Choroid plexus epithelial cell (primary cell): ENCODE measurements at regions not wholly inside any gene's neighbourhood (a gene's known extent, or its start where the extent isn't known, plus 50 kb on each side); places are given as distances from the start of the nearest gene placed in this dataset.

Source experiments
- DNase-seq: peaks from one replicate; pipeline ENCODE4 v3.0.0-alpha.2; 2010; ENCODE audit warnings: low read depth
- H3K4me3 ChIP-seq: 2 replicates; pipeline ENCODE4 v1.5.1; 2011; ENCODE audit warnings: low read depth, mild to moderate bottlenecking, control low read depth, low read length, moderate library complexity
- TF ChIP-seq, protein P1 (sequence below): conservative IDR thresholded peaks from 2 replicates; pipeline ENCODE4 v1.5.1; 2011; ENCODE audit warnings: low read depth, mild to moderate bottlenecking, control low read depth, inconsistent platforms, low read length, moderate library complexity

DNA sequence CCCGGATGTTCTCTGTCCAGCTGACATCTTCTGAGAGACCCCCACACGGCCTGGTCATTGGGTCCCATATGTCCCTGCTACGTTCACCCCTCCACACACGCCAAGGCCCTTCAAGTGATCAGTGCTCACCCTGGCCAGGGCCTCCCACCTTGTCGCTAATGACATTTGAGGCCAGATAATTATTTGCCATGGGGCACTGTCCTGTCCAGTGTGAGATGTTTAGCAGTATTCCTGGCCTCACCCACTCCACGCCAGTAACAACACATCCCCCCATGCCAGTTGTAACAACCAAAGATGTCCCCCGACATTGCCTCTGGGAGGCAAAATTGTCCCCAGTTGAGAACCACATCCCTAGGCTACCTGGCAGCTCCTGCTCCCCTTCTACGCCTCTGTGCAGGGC is 49.9 kb upstream of the NANOS1 start:
- DNase-seq, result no peak
- TF ChIP-seq, protein P1, sequence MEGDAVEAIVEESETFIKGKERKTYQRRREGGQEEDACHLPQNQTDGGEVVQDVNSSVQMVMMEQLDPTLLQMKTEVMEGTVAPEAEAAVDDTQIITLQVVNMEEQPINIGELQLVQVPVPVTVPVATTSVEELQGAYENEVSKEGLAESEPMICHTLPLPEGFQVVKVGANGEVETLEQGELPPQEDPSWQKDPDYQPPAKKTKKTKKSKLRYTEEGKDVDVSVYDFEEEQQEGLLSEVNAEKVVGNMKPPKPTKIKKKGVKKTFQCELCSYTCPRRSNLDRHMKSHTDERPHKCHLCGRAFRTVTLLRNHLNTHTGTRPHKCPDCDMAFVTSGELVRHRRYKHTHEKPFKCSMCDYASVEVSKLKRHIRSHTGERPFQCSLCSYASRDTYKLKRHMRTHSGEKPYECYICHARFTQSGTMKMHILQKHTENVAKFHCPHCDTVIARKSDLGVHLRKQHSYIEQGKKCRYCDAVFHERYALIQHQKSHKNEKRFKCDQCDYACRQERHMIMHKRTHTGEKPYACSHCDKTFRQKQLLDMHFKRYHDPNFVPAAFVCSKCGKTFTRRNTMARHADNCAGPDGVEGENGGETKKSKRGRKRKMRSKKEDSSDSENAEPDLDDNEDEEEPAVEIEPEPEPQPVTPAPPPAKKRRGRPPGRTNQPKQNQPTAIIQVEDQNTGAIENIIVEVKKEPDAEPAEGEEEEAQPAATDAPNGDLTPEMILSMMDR, result no peak

More for the DNA sequence above, 49.9 kb upstream of the NANOS1 start:
- H3K4me3 ChIP-seq, result no peak overlapping the region
